GM18502 (cell line): ENCODE measurements at regions not wholly inside any gene's neighbourhood (a gene's known extent, or its start where the extent isn't known, plus 50 kb on each side); places are given as distances from the start of the nearest gene placed in this dataset.
"Not testable (repeated sequence)": the region's sequence is repeated elsewhere in the genome, so short reads cannot be mapped to it uniquely, and the experiment has no call there.

Experiments used
- ATAC-seq: cut with Tn5 transposase; IDR thresholded peaks from one replicate; pipeline ENCODE4 v1.9.1; 2021; ENCODE audit warnings: mild to moderate bottlenecking; ENCODE audit not compliant: unreplicated experiment, poor library complexity

DNA sequence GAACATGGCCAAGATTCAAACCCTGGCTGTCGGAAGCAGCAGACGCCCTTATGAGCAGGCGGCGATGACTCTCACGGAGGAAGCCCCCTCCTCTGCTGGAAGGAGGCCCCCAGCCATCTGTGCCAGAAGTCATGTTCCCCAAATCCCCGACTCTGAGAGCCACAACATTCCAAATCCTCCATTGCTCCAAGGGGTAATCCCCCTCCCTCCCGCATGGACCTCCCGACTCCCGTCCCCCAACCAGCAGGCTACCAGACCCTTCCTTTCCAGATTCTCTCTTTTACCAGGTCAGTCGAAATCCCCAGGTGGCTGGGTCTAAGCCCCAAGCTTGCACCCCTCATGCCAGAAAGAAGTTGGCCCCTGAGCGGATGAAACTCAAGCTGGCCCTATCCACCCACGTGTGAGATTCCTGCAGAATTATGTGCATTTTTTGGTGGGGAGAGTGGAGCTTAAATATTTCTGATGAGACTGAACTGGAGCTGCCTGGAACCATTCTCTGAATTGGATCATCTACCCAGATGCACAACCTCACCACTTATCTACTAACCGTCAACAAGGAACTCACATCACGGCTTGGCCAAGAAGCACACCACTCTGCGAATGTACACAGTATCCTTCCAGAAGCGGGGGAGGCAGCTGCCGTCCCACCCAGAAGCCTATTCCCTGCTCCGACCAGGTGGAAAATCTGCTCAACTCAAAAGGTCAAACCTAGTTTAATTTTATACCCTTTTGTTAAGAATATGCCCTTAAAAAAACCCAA is 283.5 kb downstream of the C16orf95 start:
- no peak for ATAC-seq

DNA sequence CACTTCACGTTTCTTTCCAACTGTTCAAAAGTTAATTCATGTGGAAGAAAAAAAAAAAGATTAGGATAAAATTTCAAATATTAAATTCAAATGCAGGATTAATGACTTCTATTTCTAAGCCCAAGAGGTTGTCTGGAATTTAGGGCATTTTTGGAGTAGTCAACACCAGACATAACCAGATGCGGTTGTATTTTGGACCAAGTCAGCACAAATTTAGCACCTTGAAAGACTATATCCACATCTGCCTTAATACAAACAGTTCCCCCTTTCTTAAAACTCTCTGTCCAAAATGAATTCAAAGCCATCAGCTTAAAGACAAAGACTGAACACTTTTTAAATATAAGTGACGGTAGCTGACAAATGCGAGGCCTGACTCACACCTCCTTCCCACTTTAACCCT is 282.9 kb downstream of the C16orf95 start:
- ATAC-seq = no peak

DNA sequence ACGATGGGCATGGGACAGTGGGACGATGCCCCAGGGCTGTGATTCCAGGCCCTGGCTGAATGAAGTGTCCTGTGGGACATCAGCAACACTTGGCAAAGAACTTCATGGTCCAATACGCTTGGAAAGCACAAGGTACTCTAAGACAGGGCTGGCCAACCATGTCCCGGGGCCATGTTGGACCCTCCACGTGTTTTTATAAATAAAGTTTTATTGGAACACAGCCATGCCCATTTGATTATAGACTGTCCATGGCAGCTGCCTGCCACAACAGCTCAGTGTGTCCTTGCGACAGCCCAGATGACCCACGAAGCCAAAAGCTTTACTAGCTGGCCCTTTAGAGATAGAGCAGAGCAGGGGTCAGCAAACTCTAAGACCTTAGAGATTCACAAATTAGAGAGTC is 282.1 kb downstream of the C16orf95 start:
- ATAC-seq = no peak

DNA sequence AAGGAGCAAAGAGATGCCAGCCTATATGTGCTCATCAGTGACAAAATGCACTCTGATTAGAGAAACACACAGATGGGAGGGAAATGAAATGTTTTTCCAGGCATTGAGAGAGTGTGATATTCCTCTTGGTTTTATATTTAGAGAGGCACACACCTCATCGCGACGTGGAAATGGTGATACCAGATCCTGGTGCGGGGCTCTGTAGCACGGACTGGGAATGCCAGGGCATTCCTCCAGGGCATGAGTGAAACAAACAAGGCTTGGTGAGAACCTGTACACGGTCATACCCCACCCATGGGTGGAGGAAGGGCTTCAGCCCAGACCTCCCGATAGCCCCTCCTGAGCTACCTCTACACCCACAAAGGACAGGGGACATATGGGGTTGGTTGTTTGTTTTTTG is 280.2 kb downstream of the C16orf95 start:
- no peak for ATAC-seq

DNA sequence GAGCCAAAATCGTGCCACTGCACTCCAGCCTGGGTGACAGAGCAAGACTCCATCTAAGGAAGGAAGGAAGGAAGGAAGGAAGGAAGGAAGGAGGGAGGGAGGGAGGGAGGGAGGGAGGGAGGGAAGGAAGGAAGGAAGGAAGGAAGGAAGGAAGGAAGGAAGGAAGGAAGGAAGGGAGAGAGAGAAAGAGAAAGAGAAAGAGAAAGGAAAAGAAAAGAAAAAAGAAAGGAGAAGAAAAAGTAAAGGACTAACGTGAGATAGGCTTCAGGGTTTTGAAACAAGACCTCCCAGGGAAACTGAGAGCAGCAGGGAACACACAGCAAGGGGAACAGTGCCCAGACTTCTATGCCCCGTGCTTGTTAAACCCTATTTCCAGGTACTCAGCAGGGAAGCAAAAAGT is 278.7 kb downstream of the C16orf95 start:
- not testable (repeated sequence) for ATAC-seq

DNA sequence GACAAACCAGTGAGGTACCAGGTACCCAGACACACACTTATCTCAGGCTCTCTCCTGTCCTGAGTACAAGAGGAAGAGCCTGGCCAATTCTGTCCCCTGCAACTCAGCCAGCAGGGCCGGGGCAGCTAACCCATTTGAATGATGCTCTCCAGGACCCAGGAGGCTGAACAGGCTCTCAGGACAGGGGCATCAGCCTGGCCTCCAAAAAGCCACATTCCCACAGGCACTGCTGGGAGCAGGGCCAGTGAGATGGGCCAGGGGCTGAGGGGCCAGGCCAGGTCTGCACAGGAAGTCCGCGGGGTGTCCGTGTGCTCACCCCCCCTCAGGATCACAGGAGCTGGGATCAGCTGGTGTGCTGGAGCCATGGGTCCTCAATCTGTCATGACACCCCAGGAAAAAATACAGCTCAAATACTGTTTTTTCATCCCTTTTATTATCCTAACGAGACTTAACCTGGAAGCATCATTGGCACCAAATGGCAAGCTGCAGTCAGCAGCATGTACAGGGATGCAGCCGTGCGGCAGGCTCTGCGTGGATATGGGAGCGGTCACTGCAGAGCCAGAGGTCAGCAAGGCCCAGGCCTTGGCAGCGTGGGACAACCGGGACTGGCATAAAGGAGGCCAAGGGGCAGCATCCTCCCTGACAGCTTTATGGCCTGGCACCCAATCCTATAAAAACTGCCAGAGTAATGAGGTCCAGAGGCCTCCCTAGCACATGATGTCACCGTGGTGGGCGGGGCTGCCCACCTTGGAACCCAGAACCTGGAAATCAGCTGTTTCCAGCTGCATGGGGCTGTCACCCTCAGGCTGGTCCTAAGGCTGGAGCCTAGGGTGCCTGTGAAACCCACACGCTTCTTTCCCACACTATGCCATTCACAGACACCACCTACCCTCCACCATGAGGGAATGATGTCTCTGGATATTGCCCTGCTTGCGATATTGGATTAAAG is 276.7 kb downstream of the C16orf95 start:
- ATAC-seq = no peak

DNA sequence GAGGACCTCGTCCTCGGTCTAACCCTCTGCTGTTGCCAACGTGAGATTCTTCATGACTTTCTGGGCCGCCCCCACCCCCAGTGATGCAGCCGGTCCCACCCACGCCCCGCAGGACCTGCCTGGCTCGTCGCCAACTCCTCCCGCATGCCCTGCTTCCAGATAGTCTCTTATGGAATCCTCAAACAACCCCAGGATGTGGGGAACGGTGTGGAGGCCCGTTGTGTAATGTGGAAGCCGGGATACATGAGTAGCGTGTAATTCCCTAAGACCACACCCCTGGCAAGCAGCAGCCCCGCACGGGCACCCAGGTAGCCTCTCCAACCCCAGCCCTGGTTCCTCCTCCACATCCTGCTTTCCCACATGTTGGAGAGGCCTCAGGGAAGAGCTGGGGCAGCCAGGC is 275.9 kb downstream of the C16orf95 start:
- no peak for ATAC-seq

DNA sequence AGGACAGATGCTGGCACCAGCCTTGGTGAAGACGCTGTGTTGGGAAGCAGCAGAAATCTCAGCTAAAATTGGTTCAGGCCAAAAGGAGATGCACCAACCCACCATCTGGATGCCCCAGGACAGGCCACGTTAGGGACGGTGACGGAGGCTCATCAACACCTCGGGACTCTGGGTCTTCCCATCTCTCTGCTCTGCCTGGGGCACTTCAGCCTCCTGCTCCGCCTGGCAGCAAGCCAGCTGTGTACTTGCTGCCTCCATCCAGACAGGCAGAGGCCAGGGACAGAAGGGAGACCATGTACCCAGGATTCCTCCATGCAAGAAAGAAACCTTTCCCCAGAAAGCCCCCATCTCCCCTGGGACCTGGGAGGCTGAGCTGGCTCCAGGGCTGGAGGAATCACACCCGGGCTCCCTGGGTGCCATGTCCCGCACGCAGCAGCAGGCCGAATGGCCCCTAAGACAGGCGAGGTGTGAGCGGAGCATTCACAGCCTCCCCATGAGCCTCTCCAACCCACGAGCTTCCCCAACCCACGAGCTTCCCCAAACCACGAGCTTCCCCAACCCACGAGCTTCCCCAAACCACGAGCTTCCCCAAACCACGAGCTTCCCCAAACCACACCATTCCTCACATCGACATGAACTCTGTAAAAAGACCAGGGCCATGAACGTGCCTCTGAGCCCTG is 274.5 kb downstream of the C16orf95 start:
- ATAC-seq = no peak

GRCh38 chr16:87043231-87044031 is 273.8 kb downstream of the C16orf95 start:
- ATAC-seq = no peak

DNA sequence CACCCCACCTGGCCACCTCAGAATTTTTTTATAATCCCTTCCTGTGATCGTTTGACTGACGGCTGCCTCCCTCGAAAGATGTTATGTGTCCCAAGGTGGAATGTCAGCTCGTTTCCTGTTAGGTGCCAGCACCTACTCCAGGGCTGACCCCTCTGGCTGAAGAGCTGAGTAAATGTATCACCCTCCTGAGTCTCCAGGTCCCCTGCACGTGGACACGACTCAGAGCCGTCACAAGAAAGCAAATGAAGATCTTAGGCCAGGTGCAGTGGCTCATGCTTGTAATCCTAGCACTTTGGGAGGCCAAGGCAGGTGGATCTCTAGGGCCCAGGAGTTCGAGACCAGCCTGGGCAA is 273.2 kb downstream of the C16orf95 start:
- no peak for ATAC-seq

- no peak for ATAC-seq
These were observed 272.4 kb downstream of the C16orf95 start for GRCh38 chr16:87044829-87045228.

DNA sequence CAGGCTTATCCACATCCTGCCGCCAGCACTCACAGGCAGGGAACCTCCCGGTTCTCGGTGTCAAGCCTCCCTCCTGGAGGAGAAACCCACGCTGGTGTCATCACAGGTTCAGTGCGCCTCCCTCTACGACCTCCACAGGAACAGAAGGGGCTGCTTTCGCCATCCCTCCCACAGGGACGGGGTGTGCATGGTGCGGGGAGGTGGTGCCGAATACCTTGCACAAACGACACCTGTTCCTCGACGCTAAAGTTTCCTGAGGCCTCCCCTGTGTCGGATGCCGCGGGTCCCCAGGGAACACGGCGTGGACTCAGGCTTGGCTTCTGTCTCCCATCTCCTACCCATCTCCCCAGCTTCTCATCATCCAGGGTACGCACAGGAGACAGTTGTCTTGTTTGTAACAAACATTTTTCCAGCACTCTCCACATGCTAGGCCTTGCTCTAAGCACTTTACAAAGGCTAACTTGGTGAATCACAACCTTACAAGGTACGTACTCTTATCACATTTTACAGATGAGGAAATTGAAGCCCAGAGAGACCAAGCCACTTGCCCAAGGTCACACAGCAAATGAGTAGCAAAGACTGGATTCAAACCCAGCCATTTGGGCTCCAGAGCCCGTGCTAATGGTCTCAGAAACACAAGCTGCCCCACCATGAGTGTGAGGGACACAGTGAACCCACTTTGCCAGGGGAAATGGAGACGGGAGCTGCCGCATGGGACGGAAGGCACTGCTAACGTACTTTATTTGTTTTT is 271.6 kb downstream of the C16orf95 start:
- ATAC-seq = no peak

DNA sequence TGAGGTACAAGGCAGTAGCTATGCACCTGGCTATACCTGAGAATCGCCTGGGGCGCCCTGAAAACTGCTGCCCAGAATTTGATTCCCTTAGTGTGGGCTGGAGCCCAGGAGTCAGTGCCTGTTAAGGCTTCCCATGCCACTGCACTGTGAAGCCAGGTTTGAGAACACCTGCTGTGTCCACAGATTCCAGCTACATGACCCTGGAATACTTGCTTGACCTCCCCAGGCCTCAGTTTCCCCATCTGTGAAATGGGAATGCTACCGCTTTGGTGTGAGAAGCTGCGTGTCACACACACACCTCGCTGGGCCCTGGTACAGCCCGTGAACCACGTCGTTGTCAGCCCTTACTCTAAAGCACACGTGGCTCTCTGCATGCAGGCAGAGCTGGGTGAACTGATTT is 271.0 kb downstream of the C16orf95 start:
- no peak for ATAC-seq

DNA sequence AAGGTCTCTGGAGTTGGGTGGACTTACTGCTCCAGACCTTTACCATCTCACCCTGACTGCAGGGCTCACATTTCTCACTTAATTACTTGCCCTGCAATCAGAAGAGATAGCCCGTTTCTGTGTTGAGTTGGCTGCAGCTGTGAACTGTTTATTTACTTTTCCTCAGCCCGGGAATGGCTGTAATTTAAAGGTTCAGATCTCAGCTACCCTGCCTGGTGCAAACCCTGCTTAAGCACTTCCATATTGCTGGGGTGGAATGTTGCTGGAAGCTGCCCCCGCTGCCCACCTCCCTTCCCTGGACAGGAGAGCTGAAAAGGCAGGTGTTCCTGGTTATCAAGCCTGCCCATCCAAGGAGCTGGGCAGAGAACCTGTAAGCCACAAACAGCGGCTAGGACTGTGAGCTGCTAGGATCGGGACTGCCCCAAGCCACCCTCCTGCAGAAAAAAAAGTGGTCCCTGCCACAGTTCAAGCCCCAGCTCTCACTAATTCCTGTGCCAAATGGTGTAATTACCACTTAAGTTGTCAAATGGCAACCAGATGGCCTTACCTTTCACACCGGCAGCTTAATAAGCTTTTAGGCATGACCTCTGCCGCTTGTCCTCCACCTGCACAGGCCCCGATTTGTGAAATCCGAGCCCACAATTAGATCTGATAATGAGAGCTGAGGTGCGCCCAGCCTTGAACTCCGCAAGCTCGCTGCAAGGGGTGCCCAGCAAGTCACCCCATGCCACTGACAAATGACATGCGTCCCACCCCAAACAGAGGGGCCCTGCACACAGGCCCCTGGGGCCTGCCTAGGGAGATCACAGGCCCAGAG is 269.8 kb downstream of the C16orf95 start:
- ATAC-seq = no peak

GRCh38 chr16:87048038-87048729 is 269.0 kb downstream of the C16orf95 start:
- ATAC-seq = no peak

DNA sequence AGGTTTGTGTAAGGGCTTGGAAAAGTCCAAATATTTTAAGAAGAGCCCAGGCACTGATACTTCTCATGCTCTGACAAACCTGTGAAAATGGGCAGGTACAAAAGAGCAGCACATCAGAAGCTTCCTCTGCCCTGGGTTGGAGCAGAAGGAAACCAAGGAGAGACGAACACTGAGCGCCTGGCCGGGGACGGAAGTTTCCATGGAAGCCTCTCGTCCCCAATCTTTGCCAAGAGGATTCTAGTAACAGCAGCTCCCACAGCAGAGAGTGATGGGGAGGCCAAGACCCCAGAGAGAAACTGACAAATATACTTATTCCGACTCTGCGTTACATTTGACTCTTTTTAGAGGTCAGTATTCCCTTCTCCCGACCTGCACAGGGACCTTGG is 268.5 kb downstream of the C16orf95 start:
- ATAC-seq = no peak

GRCh38 chr16:87049216-87049615 is 268.0 kb downstream of the C16orf95 start:
- not testable (repeated sequence) for ATAC-seq

DNA sequence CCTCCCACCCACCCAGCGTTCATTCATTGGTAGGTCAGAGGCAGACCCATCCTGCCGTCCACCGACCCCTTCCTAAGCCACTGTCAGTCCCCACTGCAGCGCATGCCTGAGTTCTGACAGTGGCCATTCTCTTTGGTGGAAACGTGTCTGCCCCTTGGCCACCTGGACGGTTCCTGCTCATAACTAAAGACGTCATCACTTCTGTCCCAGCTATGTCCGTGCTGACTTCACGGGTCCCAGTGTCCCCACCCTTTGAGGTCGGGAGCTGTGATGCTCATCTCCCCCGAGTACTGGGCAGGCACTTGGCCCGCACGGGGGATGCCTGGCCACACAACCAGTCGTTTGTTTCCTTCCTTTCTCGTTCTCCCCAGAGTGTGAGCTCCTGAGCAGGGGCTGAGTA is 267.1 kb downstream of the C16orf95 start:
- ATAC-seq = no peak
